Brain microvascular endothelial cell (primary cell): ENCODE measurements at regions not wholly inside any gene's neighbourhood (a gene's known extent, or its start where the extent isn't known, plus 50 kb on each side); places are given as distances from the start of the nearest gene placed in this dataset.
A peak's percentile ranks its signal among the peaks of the same experiment; 100 is the strongest.
"Not testable (repeated sequence)": the region's sequence is repeated elsewhere in the genome, so short reads cannot be mapped to it uniquely, and the experiment has no call there.

ENCODE experiments used
- DNase-seq: peaks from one replicate; pipeline ENCODE4 v3.0.0-alpha.2; 2020
- H3K27ac ChIP-seq: fragments of 250-450 bp; sonication (Bioruptor Pico); 2 replicates; pipeline ENCODE4 v1.5.1; 2020; ENCODE audit warnings: mild to moderate bottlenecking, moderate library complexity
- H3K27me3 ChIP-seq: fragments of 250-450 bp; sonication (Bioruptor Pico); replicated peaks from 2 replicates; pipeline ENCODE4 v1.5.1; 2020; ENCODE audit warnings: mild to moderate bottlenecking
- H3K36me3 ChIP-seq: fragments of 250-450 bp; sonication (Bioruptor Pico); replicated peaks from 2 replicates; pipeline ENCODE4 v1.5.1; 2020; ENCODE audit warnings: mild to moderate bottlenecking
- H3K4me3 ChIP-seq: 2 replicates; pipeline ENCODE4 v1.5.1; 2011; ENCODE audit warnings: low read depth, mild to moderate bottlenecking, control low read depth, low read length, moderate library complexity
- CTCF ChIP-seq: IDR thresholded peaks from 2 replicates; pipeline ENCODE4 v1.5.1; 2011; ENCODE audit warnings: low read depth, mild to moderate bottlenecking, moderate library complexity, low read length, control low read depth, inconsistent platforms; ENCODE audit errors: missing control alignments
- in situ Hi-C: cut with HindIII; loops from 2 replicates; pipeline ENCODE4 v1.10.0; 2017; ENCODE audit warnings: low sequenced_read_pairs, low pct_ligation_motif_present

GRCh38 chr11:69587454-69588090 lies 53.4 kb upstream of the CCND1 start:
- in situ Hi-C loops: no loop called here
- Histone ChIP-seq H3K4me3 (no peak overlapping the region), H3K36me3 (no peaks in the 10 kb centered on the region), H3K27ac (peak overlapping the region; percentile 44), H3K27me3 (no peaks in the 10 kb centered on the region)
- peak; percentile 69 for DNase-seq
- no peak for TF ChIP-seq CTCF

- in situ Hi-C loops: no loop called here
- peak; percentile 71 for TF ChIP-seq CTCF
- H3K4me3 ChIP-seq: no peak overlapping the region
- no peaks in the 10 kb centered on the region for H3K36me3 ChIP-seq
- H3K27ac ChIP-seq: peak overlapping the region; percentile 44
- no peaks in the 10 kb centered on the region for H3K27me3 ChIP-seq
- peak; percentile 87 for DNase-seq
These were observed 52.7 kb upstream of the CCND1 start for GRCh38 chr11:69588270-69588669.

- H3K36me3 ChIP-seq, H3K27me3 ChIP-seq, H3K4me3 ChIP-seq, DNase-seq, H3K27ac ChIP-seq, in situ Hi-C loops: not testable (repeated sequence)
These were observed 50.9 kb upstream of the CCND1 start for GRCh38 chr11:69590088-69590487.
